SIG-M5 (cell line): ENCODE measurements at regions not wholly inside any gene's neighbourhood (a gene's known extent, or its start where the extent isn't known, plus 50 kb on each side); places are given as distances from the start of the nearest gene placed in this dataset.

Experiments
- DNase-seq: peaks from one replicate; lab custom pipeline; 2025; lab: John Stamatoyannopoulos, UW

DNA sequence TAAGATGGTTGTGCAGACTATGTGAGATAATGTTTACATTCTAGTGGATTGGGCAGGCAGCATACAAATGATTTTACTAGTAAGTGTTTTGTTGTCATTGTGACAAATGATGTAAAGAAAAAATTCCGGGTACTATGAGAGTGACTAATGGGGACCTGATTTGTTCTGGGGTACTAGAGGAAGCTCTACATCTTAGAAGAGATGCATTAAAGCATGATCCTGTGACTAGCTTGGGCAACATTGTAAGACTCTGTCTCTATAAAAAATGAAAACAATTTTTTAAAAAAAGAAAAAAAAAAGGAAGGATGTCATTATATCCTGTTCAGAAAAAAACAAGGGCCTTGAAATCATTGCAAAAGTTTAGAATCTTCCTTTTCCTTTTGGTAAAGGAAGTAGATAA is 58.1 kb upstream of the MYRIP start:
- no peak for DNase-seq

GRCh38 chr3:39752019-39752637 is 57.3 kb upstream of the MYRIP start:
- DNase-seq, result no peak

- no peak for DNase-seq
Measured at GRCh38 chr3:39752751-39753150, 56.7 kb upstream of the MYRIP start.

DNA sequence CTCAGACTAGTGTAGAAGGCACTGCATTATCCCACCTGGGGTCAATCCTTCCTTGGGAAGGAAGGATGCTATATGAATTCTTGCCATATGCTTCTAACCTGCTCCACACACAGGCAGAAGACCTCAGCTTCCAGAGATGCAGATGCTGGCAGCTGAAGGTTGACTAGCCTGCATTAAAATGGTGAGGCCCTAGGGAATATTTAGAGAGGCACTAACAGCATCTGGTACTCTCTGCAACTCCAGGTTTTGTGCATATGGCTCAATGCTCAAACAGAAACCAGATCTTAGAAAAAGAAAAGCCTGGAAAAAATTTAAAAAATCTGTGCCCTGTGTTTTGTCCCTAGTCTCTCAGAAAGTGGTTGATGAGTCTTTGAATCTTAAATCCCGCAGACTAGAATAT is 56.0 kb upstream of the MYRIP start:
- DNase-seq, result no peak

GRCh38 chr3:39754549-39754948 is 54.9 kb upstream of the MYRIP start:
- no peak for DNase-seq

DNA sequence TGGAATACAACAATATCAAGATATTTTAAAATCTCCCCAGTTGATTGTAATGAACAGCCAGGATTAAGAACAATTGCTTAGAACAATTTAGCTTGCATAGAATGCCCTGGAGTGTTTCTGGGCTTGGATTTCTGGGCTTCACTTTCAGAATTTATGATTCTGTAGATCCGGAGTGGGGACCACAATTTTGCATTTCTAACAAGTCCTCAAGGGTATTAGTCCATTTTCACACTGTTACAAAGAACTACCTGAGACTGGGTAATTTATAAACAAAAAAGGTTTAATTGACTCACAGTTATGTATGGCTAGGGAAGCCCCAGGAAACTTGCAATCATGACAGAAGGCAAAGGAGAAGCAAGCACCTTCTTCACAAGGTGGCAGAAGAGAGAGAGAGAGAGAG is 54.3 kb upstream of the MYRIP start:
- DNase-seq, result no peak

DNA sequence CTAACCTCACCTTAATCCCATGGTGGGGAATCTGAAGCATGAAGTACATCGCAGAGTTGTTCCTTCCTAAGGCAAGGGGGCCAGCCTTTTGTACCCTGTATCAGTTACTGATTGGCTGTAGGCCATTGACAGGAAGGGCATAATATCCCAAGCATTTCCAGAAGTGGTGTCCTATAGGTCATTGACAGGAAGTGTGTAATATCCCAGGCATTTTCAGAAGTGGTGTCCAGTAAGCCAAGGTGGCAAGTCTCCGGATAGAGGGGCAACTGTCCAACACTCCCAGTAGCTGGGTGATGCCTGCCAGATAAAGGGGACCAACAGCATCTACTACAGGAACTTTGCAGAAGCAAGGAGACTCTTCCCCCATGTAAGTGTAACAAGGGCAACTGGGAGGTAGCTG is 52.1 kb upstream of the MYRIP start:
- no peak for DNase-seq
